Gastroesophageal sphincter (tissue), 4 donors: ENCODE measurements at regions not wholly inside any gene's neighbourhood (a gene's known extent, or its start where the extent isn't known, plus 50 kb on each side); places are given as distances from the start of the nearest gene placed in this dataset.

Experiments
- ATAC-seq: fragments of 150-250 bp; one replicate; pipeline ENCODE4 v1.9.1; 2016; ENCODE audit warnings: mild to moderate bottlenecking, moderate library complexity
- H3K27ac ChIP-seq, 4 donors: fragments of 200-600 bp; sonication (generic) in 3 of 4; 1 replicate in 3 of 4; 2 replicates in 1 of 4; pipeline ENCODE4 v1.5.1; 2016 to 2019
- H3K27me3 ChIP-seq: fragments of 200-600 bp; sonication (generic); one replicate; pipeline ENCODE4 v1.5.1; 2019
- H3K36me3 ChIP-seq, 2 donors: fragments of 200-600 bp; sonication (generic); one replicate each; pipeline ENCODE4 v1.5.1; 2019; ENCODE audit warnings: control low read depth in 1 of 2
- H3K4me1 ChIP-seq, 3 donors: fragments of 200-600 bp; sonication (generic); 1 replicate in 2 of 3; 2 replicates in 1 of 3; pipeline ENCODE4 v1.5.1; 2016 to 2019; ENCODE audit warnings: control low read depth in 2 of 3
- H3K4me3 ChIP-seq, 2 donors: fragments of 200-600 bp; sonication (generic); one replicate each; pipeline ENCODE4 v1.5.1; 2019; ENCODE audit warnings: mild to moderate bottlenecking in 1 of 2, moderate library complexity in 1 of 2
- H3K9me3 ChIP-seq, 3 donors: fragments of 200-600 bp; sonication (generic); one replicate each; pipeline ENCODE4 v1.5.1; 2017 to 2019; ENCODE audit warnings: control low read depth in 2 of 3
- EP300 ChIP-seq: sonication (generic); formaldehyde crosslinking; IDR thresholded peaks from one replicate; pipeline ENCODE4 v1.6.1; 2017; ENCODE audit warnings: antibody characterized with exemption, mild to moderate bottlenecking
- POLR2A ChIP-seq, 2 donors: fragments of 450-650 bp; IDR thresholded peaks; one replicate each; pipeline ENCODE4 v1.6.1; 2017; ENCODE audit warnings: antibody characterized with exemption in 2 of 2, mild to moderate bottlenecking in 2 of 2, moderate library complexity in 1 of 2
- POLR2AphosphoS5 ChIP-seq: sonication (generic); formaldehyde crosslinking; IDR thresholded peaks from one replicate; pipeline ENCODE4 v1.6.1; 2017; ENCODE audit warnings: antibody characterized with exemption
- WGBS, 2 donors: methylation state at CpG; one replicate each; pipeline ENCODE4 v1.1.5; 2018; ENCODE audit warnings: low coverage in 1 of 2; 5-methylcytosine and 5-hydroxymethylcytosine counted together
- TF ChIP-seq, protein P1 (sequence below), 4 experiments: fragments of 200-600 bp in 2 of 4; fragments of 450-650 bp in 2 of 4; sonication (generic) in 1 of 4; IDR thresholded peaks; one replicate each; pipeline ENCODE4 v1.5.1; 2017 to 2019; ENCODE audit warnings: antibody characterized with exemption in 4 of 4, mild to moderate bottlenecking in 2 of 4, moderate library complexity in 2 of 4

- ATAC-seq, result peak; percentile 70
- TF ChIP-seq EP300, result no peak
- Histone ChIP-seq H3K4me1 (peaks cover 0 to 18% (median 5%) of the 10 kb centered on the region in 3 donors), H3K36me3 (no peaks in the 10 kb centered on the region), H3K27me3 (no peaks in the 10 kb centered on the region), H3K4me3 (no peak overlapping the region), H3K9me3 (no peaks in the 10 kb centered on the region), H3K27ac (no peak overlapping the region)
- WGBS, 2 donors, result 67 to 75% methylated on average over 3 of the region's 3 CpGs
These were observed 651.5 kb downstream of the TNS3 start for GRCh38 chr7:46930366-46930765.

GRCh38 chr7:46929359-46929758 is 652.6 kb downstream of the TNS3 start:
- Histone ChIP-seq H3K27me3 (no peaks in the 10 kb centered on the region), H3K4me1 (peaks cover 0 to 18% (median 5%) of the 10 kb centered on the region in 3 donors), H3K4me3 (no peak overlapping the region), H3K9me3 (no peaks in the 10 kb centered on the region), H3K27ac (no peak overlapping the region), H3K36me3 (no peaks in the 10 kb centered on the region)
- no peak for ATAC-seq
- TF ChIP-seq POLR2A (IDR thresholded peaks at IDR 0.05) (no peak), EP300 (no peak), POLR2AphosphoS5 (no peak)
- TF ChIP-seq, protein P1, sequence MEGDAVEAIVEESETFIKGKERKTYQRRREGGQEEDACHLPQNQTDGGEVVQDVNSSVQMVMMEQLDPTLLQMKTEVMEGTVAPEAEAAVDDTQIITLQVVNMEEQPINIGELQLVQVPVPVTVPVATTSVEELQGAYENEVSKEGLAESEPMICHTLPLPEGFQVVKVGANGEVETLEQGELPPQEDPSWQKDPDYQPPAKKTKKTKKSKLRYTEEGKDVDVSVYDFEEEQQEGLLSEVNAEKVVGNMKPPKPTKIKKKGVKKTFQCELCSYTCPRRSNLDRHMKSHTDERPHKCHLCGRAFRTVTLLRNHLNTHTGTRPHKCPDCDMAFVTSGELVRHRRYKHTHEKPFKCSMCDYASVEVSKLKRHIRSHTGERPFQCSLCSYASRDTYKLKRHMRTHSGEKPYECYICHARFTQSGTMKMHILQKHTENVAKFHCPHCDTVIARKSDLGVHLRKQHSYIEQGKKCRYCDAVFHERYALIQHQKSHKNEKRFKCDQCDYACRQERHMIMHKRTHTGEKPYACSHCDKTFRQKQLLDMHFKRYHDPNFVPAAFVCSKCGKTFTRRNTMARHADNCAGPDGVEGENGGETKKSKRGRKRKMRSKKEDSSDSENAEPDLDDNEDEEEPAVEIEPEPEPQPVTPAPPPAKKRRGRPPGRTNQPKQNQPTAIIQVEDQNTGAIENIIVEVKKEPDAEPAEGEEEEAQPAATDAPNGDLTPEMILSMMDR (IDR thresholded peaks at IDR 0.05), result no peak

DNA sequence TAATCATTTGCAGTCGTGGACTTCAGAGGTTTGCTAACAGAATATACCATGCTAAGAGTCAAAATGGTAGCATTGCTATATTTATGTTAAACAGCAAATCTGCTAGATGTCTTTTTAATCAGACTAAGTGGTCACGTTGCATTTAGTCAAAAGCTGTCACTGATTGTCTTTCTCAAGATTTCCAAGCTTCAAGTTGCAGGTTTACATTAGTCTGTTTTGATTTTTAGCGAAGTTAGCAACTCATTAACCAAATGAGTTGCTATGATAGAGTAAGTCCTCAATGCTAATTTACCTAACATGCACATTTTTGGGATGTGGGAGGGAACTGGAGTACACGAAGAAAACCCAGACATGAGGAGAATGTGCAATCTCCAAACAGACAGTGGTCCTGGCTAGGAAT is 653.2 kb downstream of the TNS3 start:
- ATAC-seq, result no peak
- H3K27me3 ChIP-seq, result no peaks in the 10 kb centered on the region
- H3K4me3 ChIP-seq, result no peak overlapping the region
- no peaks in the 10 kb centered on the region for H3K36me3 ChIP-seq
- TF ChIP-seq POLR2A (IDR thresholded peaks at IDR 0.05), result no peak
- no peak for TF ChIP-seq POLR2AphosphoS5
- TF ChIP-seq EP300, result no peak
- peaks cover 0 to 16% (median 5%) of the 10 kb centered on the region in 3 donors for H3K4me1 ChIP-seq
- no peak overlapping the region for H3K27ac ChIP-seq
- H3K9me3 ChIP-seq, result no peaks in the 10 kb centered on the region
- 51 to 52% methylated on average over 4 of the region's 4 CpGs for WGBS, 2 donors

GRCh38 chr7:46927131-46927810 is 654.6 kb downstream of the TNS3 start:
- WGBS, 2 donors, result 81 to 95% methylated on average over 3 to 4 of the region's 4 CpGs
- H3K4me3 ChIP-seq, result no peak overlapping the region
- H3K36me3 ChIP-seq, result no peaks in the 10 kb centered on the region
- TF ChIP-seq POLR2AphosphoS5, result no peak
- no peak for TF ChIP-seq EP300
- TF ChIP-seq POLR2A (IDR thresholded peaks at IDR 0.05), result no peak
- TF ChIP-seq, protein P1 (IDR thresholded peaks at IDR 0.05), result no peak
- H3K27me3 ChIP-seq, result no peaks in the 10 kb centered on the region
- H3K4me1 ChIP-seq, result peaks cover 0 to 2% (median 0%) of the 10 kb centered on the region in 3 donors
- no peaks in the 10 kb centered on the region for H3K9me3 ChIP-seq
- no peak for ATAC-seq
- H3K27ac ChIP-seq, result no peak overlapping the region

DNA sequence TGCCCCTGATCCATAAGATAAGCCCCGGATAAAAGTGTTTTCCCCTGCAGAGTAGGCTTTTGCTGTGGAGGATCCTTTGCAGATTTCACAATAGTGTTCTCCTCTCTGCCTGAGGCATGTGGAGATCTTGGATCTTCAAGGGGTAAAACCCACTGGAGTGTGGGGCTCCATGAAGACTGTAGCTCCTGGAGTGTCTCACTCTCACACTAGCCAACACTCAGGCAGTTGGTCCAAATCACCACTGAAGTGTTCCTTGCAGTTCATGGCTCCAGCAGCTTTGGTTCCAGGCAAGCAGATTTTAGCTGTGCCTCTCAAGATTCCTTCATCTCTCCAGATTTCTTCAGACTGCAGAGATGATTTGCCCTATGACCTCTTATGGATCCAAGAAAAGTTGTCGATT is 665.3 kb downstream of the TNS3 start:
- no peak for ATAC-seq
- H3K4me1 ChIP-seq, result no peaks in the 10 kb centered on the region
- H3K9me3 ChIP-seq, result no peaks in the 10 kb centered on the region
- TF ChIP-seq EP300 (no peak), POLR2AphosphoS5 (no peak), POLR2A (IDR thresholded peaks at IDR 0.05) (no peak)
- TF ChIP-seq, protein P1 (IDR thresholded peaks at IDR 0.05), result no peak
- H3K27me3 ChIP-seq, result no peaks in the 10 kb centered on the region
- no peak overlapping the region for H3K27ac ChIP-seq
- no peak overlapping the region for H3K4me3 ChIP-seq
- 61 to 100% methylated on average over 2 of the region's 2 CpGs for WGBS, 2 donors
- H3K36me3 ChIP-seq, result no peaks in the 10 kb centered on the region

DNA sequence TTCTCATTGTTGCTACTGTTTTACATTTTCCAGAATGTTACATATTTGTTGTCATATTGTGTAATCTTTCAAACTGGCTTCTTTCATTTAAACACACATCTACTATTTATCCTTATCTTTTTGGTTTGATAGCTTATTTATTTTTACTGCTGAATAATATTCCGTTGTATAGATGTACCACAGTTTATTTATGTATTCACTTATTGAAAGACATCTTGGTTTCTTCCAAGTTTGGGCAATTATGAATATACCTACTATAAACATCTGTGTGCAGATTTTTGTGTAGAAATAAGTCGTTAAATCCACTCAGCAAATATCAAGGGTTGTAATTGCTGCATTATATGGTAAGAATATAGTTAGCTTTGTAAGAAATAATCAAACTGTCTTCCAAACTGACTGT is 669.2 kb downstream of the TNS3 start:
- Histone ChIP-seq H3K27me3 (no peaks in the 10 kb centered on the region), H3K27ac (no peak overlapping the region), H3K36me3 (no peaks in the 10 kb centered on the region), H3K4me1 (no peaks in the 10 kb centered on the region), H3K9me3 (no peaks in the 10 kb centered on the region), H3K4me3 (no peak overlapping the region)
- WGBS, 2 donors, result 68 to 79% methylated on average over 2 of the region's 2 CpGs
- ATAC-seq, result no peak
- no peak for TF ChIP-seq EP300
- TF ChIP-seq, protein P1 (IDR thresholded peaks at IDR 0.05), result no peak
- TF ChIP-seq POLR2AphosphoS5, result no peak
- TF ChIP-seq POLR2A (IDR thresholded peaks at IDR 0.05), result no peak
